ENCODE measurements at regions not wholly inside any gene's neighbourhood (a gene's known extent, or its start where the extent isn't known, plus 50 kb on each side); places are given as distances from the start of the nearest gene placed in this dataset.

- H3K4me3 ChIP-seq (ENCODE audit: low read depth, low read length): no peak overlapping the region
- no peak for TF ChIP-seq CTCF (IDR thresholded peaks at IDR 0.05; ENCODE audit: borderline replicate concordance, insufficient read depth, low read depth, low read length)
Measured at GRCh38 chr7:42449431-42449830, 212.4 kb upstream of the GLI3 start.

- no peak overlapping the region for H3K4me3 ChIP-seq (ENCODE audit: low read depth, low read length)
- no peak for TF ChIP-seq CTCF (IDR thresholded peaks at IDR 0.05; ENCODE audit: borderline replicate concordance, insufficient read depth, low read depth, low read length)
Measured at GRCh38 chr7:42448901-42449300, 211.9 kb upstream of the GLI3 start.

- TF ChIP-seq CTCF (IDR thresholded peaks at IDR 0.05; ENCODE audit: borderline replicate concordance, insufficient read depth, low read depth, low read length): no peak
- H3K4me3 ChIP-seq (ENCODE audit: low read depth, low read length): no peak overlapping the region
Measured at GRCh38 chr7:42445691-42446090, 208.7 kb upstream of the GLI3 start.

- H3K4me3 ChIP-seq (ENCODE audit: low read depth, low read length): no peak overlapping the region
- no peak for TF ChIP-seq CTCF (IDR thresholded peaks at IDR 0.05; ENCODE audit: borderline replicate concordance, insufficient read depth, low read depth, low read length)
Measured at GRCh38 chr7:42440951-42441350, 203.9 kb upstream of the GLI3 start.

GRCh38 chr7:42432644-42433043 lies 195.6 kb upstream of the GLI3 start:
- no peak for TF ChIP-seq CTCF (IDR thresholded peaks at IDR 0.05; ENCODE audit: borderline replicate concordance, insufficient read depth, low read depth, low read length)
- H3K4me3 ChIP-seq (ENCODE audit: low read depth, low read length): no peak overlapping the region

GRCh38 chr7:42431873-42432272 lies 194.9 kb upstream of the GLI3 start:
- no peak for TF ChIP-seq CTCF (IDR thresholded peaks at IDR 0.05; ENCODE audit: borderline replicate concordance, insufficient read depth, low read depth, low read length)
- no peak overlapping the region for H3K4me3 ChIP-seq (ENCODE audit: low read depth, low read length)

GRCh38 chr7:42429339-42429738 lies 192.3 kb upstream of the GLI3 start:
- no peak overlapping the region for H3K4me3 ChIP-seq (ENCODE audit: low read depth, low read length)
- TF ChIP-seq CTCF (IDR thresholded peaks at IDR 0.05; ENCODE audit: borderline replicate concordance, insufficient read depth, low read depth, low read length): no peak

Measured in GM12875 (cell line).